GM23248 (cell line): ENCODE measurements at regions not wholly inside any gene's neighbourhood (a gene's known extent, or its start where the extent isn't known, plus 50 kb on each side); places are given as distances from the start of the nearest gene placed in this dataset.
A peak's percentile ranks its signal among the peaks of the same experiment; 100 is the strongest.

Source experiments
- DNase-seq: peaks from one replicate; pipeline ENCODE4 v3.0.0-alpha.2; 2015
- H2AFZ ChIP-seq: fragments of 200-600 bp; sonication (generic); 2 replicates; pipeline ENCODE4 v1.6.1; 2016; ENCODE audit warnings: antibody characterized with exemption
- H3F3A ChIP-seq: fragments of 200-600 bp; sonication (generic); 2 replicates; pipeline ENCODE4 v1.6.1; 2016; ENCODE audit warnings: mild to moderate bottlenecking, antibody characterized with exemption, mixed run types; ENCODE audit not compliant: insufficient read depth
- H3K27ac ChIP-seq: fragments of 200-600 bp; sonication (generic); 2 replicates; pipeline ENCODE4 v1.5.1; 2016; ENCODE audit warnings: mild to moderate bottlenecking
- H3K27me3 ChIP-seq: fragments of 200-600 bp; sonication (generic); replicated peaks from 2 replicates; pipeline ENCODE4 v1.6.1; 2016; ENCODE audit warnings: mild to moderate bottlenecking; ENCODE audit not compliant: insufficient read depth
- H3K36me3 ChIP-seq: fragments of 200-600 bp; sonication (generic); 2 replicates; pipeline ENCODE4 v1.6.1; 2016; ENCODE audit warnings: low read depth, mild to moderate bottlenecking
- H3K4me1 ChIP-seq: fragments of 200-600 bp; sonication (generic); 2 replicates; pipeline ENCODE4 v1.6.1; 2016; ENCODE audit warnings: mild to moderate bottlenecking; ENCODE audit not compliant: insufficient read depth
- H3K4me2 ChIP-seq: fragments of 200-600 bp; sonication (generic); one replicate; pipeline ENCODE4 v1.6.1; 2016; ENCODE audit warnings: mild to moderate bottlenecking; ENCODE audit not compliant: unreplicated experiment
- H3K4me3 ChIP-seq: fragments of 200-600 bp; sonication (generic); 2 replicates; pipeline ENCODE4 v1.5.1; 2016; ENCODE audit warnings: mild to moderate bottlenecking
- H3K79me2 ChIP-seq: fragments of 200-600 bp; sonication (generic); 2 replicates; pipeline ENCODE4 v1.6.1; 2016; ENCODE audit warnings: mild to moderate bottlenecking; ENCODE audit not compliant: insufficient read depth
- H3K9ac ChIP-seq: fragments of 200-600 bp; sonication (generic); 2 replicates; pipeline ENCODE4 v1.6.1; 2016; ENCODE audit warnings: mild to moderate bottlenecking
- H3K9me2 ChIP-seq: fragments of 200-600 bp; sonication (generic); 2 replicates; pipeline ENCODE4 v1.6.1; 2016; ENCODE audit warnings: mixed run types, mild to moderate bottlenecking, moderate library complexity; ENCODE audit not compliant: insufficient read depth
- H3K9me3 ChIP-seq: fragments of 200-600 bp; sonication (generic); one replicate; pipeline ENCODE4 v1.6.1; 2017; ENCODE audit warnings: low read depth
- H4K20me1 ChIP-seq: fragments of 200-600 bp; sonication (generic); 2 replicates; pipeline ENCODE4 v1.6.0; 2016; ENCODE audit not compliant: insufficient read depth
- EZH2 ChIP-seq: fragments of 200-600 bp; sonication (generic); IDR thresholded peaks from 2 replicates; pipeline ENCODE4 v1.6.1; 2018; ENCODE audit warnings: antibody characterized with exemption, mild to moderate bottlenecking; ENCODE audit not compliant: insufficient read depth, poor library complexity, severe bottlenecking
- EZH2phosphoT487 ChIP-seq: fragments of 200-600 bp; sonication (generic); IDR thresholded peaks from 2 replicates; pipeline ENCODE4 v1.6.1; 2018; ENCODE audit warnings: antibody characterized with exemption, moderate library complexity, mild to moderate bottlenecking, low read depth; ENCODE audit not compliant: insufficient read depth
- WGBS, 2 experiments: methylation state at CpG; one replicate each; pipeline ENCODE4 v1.1.6; 2015 to 2017; ENCODE audit warnings: low lambda C conversion rate in 2 of 2, low coverage in 1 of 2; ENCODE audit errors: missing lambda C conversion rate in 2 of 2; 5-methylcytosine and 5-hydroxymethylcytosine counted together
- in situ Hi-C: fragments of 300-500 bp; cut with MboI; formaldehyde crosslinking; loops from 2 replicates; pipeline ENCODE4 v1.15.0; 2020

GRCh38 chr3:177929310-177929709, 606.9 kb upstream of the KCNMB2 start:
- H3K4me3 ChIP-seq, result no peak overlapping the region
- no peak overlapping the region for H2AFZ ChIP-seq
- H3F3A ChIP-seq, result peaks cover 42% of the 10 kb centered on the region
- H3K27ac ChIP-seq, result no peak overlapping the region
- in situ Hi-C loops, result no loop called here
- no peaks in the 10 kb centered on the region for H3K79me2 ChIP-seq
- no peaks in the 10 kb centered on the region for H3K9me2 ChIP-seq
- H3K4me1 ChIP-seq, result peaks cover 55% of the 10 kb centered on the region
- 65 to 69% methylated on average over 2 of the region's 2 CpGs for WGBS, 2 experiments
- no peak overlapping the region for H3K4me2 ChIP-seq
- DNase-seq, result peak; percentile 46
- no peak overlapping the region for H3K9ac ChIP-seq
- H3K27me3 ChIP-seq, result no peaks in the 10 kb centered on the region
- no peaks in the 10 kb centered on the region for H4K20me1 ChIP-seq
- no peaks in the 10 kb centered on the region for H3K36me3 ChIP-seq
- no peak for TF ChIP-seq EZH2phosphoT487
- TF ChIP-seq EZH2, result no peak
- H3K9me3 ChIP-seq, result no peaks in the 10 kb centered on the region

GRCh38 chr3:177930771-177931170, 605.5 kb upstream of the KCNMB2 start:
- Histone ChIP-seq H3K27me3 (no peaks in the 10 kb centered on the region), H3K9me2 (no peaks in the 10 kb centered on the region), H3K27ac (no peak overlapping the region), H3K9ac (no peak overlapping the region), H4K20me1 (no peaks in the 10 kb centered on the region), H3K4me3 (no peak overlapping the region), H3K9me3 (no peaks in the 10 kb centered on the region), H3K79me2 (no peaks in the 10 kb centered on the region), H3K36me3 (no peaks in the 10 kb centered on the region), H2AFZ (no peak overlapping the region), H3K4me1 (peaks cover 60% of the 10 kb centered on the region), H3F3A (peaks cover 48% of the 10 kb centered on the region), H3K4me2 (no peak overlapping the region)
- WGBS, 2 experiments, result 70 to 91% methylated on average over 2 of the region's 2 CpGs
- in situ Hi-C loops, result no loop called here
- TF ChIP-seq EZH2phosphoT487 (no peak), EZH2 (no peak)
- DNase-seq, result peak; percentile 28

DNA sequence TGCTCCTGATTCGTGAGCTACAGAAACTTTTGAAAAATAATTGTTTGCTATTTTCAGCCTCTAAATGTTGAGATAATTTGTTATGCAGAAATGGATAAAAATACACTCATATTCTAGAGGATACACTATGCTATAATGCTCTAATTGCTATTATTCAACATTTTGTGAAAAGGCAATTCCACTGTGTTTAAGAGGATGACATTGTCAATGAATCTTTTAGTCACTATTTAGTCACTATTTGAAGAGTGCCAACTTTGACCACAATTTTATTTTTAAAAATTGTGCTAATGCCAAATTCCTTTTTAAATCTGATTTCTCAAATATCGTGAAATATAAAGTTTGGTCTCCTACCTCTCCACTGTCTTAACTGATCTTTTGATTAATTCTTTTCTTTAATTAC, 604.9 kb upstream of the KCNMB2 start:
- Histone ChIP-seq H3F3A (peaks cover 48% of the 10 kb centered on the region), H3K27ac (no peak overlapping the region), H3K79me2 (no peaks in the 10 kb centered on the region), H2AFZ (no peak overlapping the region), H3K9me2 (no peaks in the 10 kb centered on the region), H3K9ac (no peak overlapping the region), H4K20me1 (no peaks in the 10 kb centered on the region), H3K9me3 (no peaks in the 10 kb centered on the region), H3K36me3 (no peaks in the 10 kb centered on the region), H3K4me2 (no peak overlapping the region), H3K4me1 (peaks cover 60% of the 10 kb centered on the region), H3K27me3 (no peaks in the 10 kb centered on the region), H3K4me3 (no peak overlapping the region)
- in situ Hi-C loops, result no loop called here
- peak; percentile 37 for DNase-seq
- 24 to 25% methylated on average over 2 of the region's 2 CpGs for WGBS, 2 experiments
- no peak for TF ChIP-seq EZH2
- no peak for TF ChIP-seq EZH2phosphoT487

- 57 to 61% methylated on average over 1 of the region's 1 CpG for WGBS, 2 experiments
- H3K9me2 ChIP-seq, result no peaks in the 10 kb centered on the region
- DNase-seq, result peak; percentile 33
- H3F3A ChIP-seq, result peaks cover 48% of the 10 kb centered on the region
- TF ChIP-seq EZH2 (no peak), EZH2phosphoT487 (no peak)
- no peaks in the 10 kb centered on the region for H3K9me3 ChIP-seq
- H3K9ac ChIP-seq, result no peak overlapping the region
- H3K27ac ChIP-seq, result no peak overlapping the region
- H3K4me3 ChIP-seq, result no peak overlapping the region
- no peak overlapping the region for H2AFZ ChIP-seq
- no peaks in the 10 kb centered on the region for H3K79me2 ChIP-seq
- in situ Hi-C loops, result no loop called here
- H3K4me1 ChIP-seq, result peaks cover 60% of the 10 kb centered on the region
- no peaks in the 10 kb centered on the region for H3K36me3 ChIP-seq
- peak overlapping the region; percentile 70 for H3K4me2 ChIP-seq
- no peaks in the 10 kb centered on the region for H4K20me1 ChIP-seq
- no peaks in the 10 kb centered on the region for H3K27me3 ChIP-seq
These were observed 603.9 kb upstream of the KCNMB2 start for GRCh38 chr3:177932346-177932745.
